Neuronal stem cell (in vitro differentiated cells): ENCODE measurements at regions not wholly inside any gene's neighbourhood (a gene's known extent, or its start where the extent isn't known, plus 50 kb on each side); places are given as distances from the start of the nearest gene placed in this dataset.

ENCODE experiments used
- DNase-seq: peaks from one replicate; pipeline ENCODE4 v3.0.0-alpha.2; 2013; ENCODE audit warnings: low spot score
- H2AFZ ChIP-seq: one replicate; pipeline ENCODE4 v1.6.1; 2013; ENCODE audit warnings: mild to moderate bottlenecking, low read length, inconsistent platforms
- H2AK5ac ChIP-seq: 2 replicates; pipeline ENCODE4 v1.6.1; 2013; ENCODE audit warnings: low read depth, mild to moderate bottlenecking, inconsistent platforms, low read length, moderate library complexity, mixed read lengths
- H2BK120ac ChIP-seq: 2 replicates; pipeline ENCODE4 v1.6.1; 2013; ENCODE audit warnings: low read depth, mild to moderate bottlenecking, inconsistent platforms, low read length, moderate library complexity, mixed read lengths
- H2BK12ac ChIP-seq: one replicate; pipeline ENCODE4 v1.6.1; 2013; ENCODE audit warnings: low read length, inconsistent platforms
- H2BK15ac ChIP-seq: 2 replicates; pipeline ENCODE4 v1.6.1; 2013; ENCODE audit warnings: mild to moderate bottlenecking, low read length, inconsistent platforms, mixed read lengths
- H2BK5ac ChIP-seq: one replicate; pipeline ENCODE4 v1.6.1; 2013; ENCODE audit warnings: inconsistent platforms, mild to moderate bottlenecking, low read length, moderate library complexity
- H3K14ac ChIP-seq: one replicate; pipeline ENCODE4 v1.6.1; 2013; ENCODE audit warnings: low read length, inconsistent platforms
- H3K18ac ChIP-seq: 2 replicates; pipeline ENCODE4 v1.6.1; 2013; ENCODE audit warnings: low read length, inconsistent platforms
- H3K23ac ChIP-seq: 2 replicates; pipeline ENCODE4 v1.6.1; 2013; ENCODE audit warnings: low read depth, mild to moderate bottlenecking, mixed read lengths, low read length, inconsistent platforms; ENCODE audit not compliant: poor library complexity
- H3K27ac ChIP-seq: replicated peaks from 3 replicates; pipeline ENCODE4 v1.5.1; 2013; ENCODE audit warnings: low read length, inconsistent platforms
- H3K27me3 ChIP-seq, 3 experiments: 2 replicates each; pipeline ENCODE4 v1.6.1; 2013; ENCODE audit warnings: low read length in 3 of 3, mild to moderate bottlenecking in 2 of 3, inconsistent platforms in 1 of 3, low read depth in 1 of 3, mixed read lengths in 1 of 3, moderate library complexity in 1 of 3; ENCODE audit not compliant: control insufficient read depth in 3 of 3, insufficient read depth in 3 of 3
- H3K36me3 ChIP-seq, 2 donors: replicated peaks in 1 of 2; 2 replicates each; pipeline ENCODE4 v1.6.1; 2013; ENCODE audit warnings: low read length in 2 of 2; ENCODE audit not compliant: control insufficient read depth in 2 of 2, insufficient read depth in 2 of 2
- H3K4ac ChIP-seq: 2 replicates; pipeline ENCODE4 v1.6.1; 2013; ENCODE audit warnings: inconsistent platforms, mild to moderate bottlenecking, low read length, moderate library complexity
- H3K4me1 ChIP-seq, 2 donors: 1 replicate in 1 of 2; 2 replicates in 1 of 2; pipeline ENCODE4 v1.6.1; 2013; ENCODE audit warnings: low read length in 2 of 2, low read depth in 1 of 2; ENCODE audit not compliant: control insufficient read depth in 2 of 2, insufficient read depth in 1 of 2
- H3K4me2 ChIP-seq: one replicate; pipeline ENCODE4 v1.6.1; 2013; ENCODE audit warnings: mild to moderate bottlenecking, low read length, inconsistent platforms; ENCODE audit not compliant: insufficient read depth, poor library complexity, severe bottlenecking
- H3K4me3 ChIP-seq, 2 donors: 2 replicates each; pipeline ENCODE4 v1.5.1; 2013; ENCODE audit warnings: low read length in 2 of 2, mild to moderate bottlenecking in 2 of 2, inconsistent platforms in 1 of 2, moderate library complexity in 1 of 2
- H3K79me1 ChIP-seq: one replicate; pipeline ENCODE4 v1.6.1; 2013; ENCODE audit warnings: low read depth, mild to moderate bottlenecking, inconsistent platforms, low read length, moderate library complexity
- H3K9ac ChIP-seq: one replicate; pipeline ENCODE4 v1.6.1; 2013; ENCODE audit warnings: mild to moderate bottlenecking, low read depth, low read length, inconsistent platforms; ENCODE audit not compliant: poor library complexity
- H3K9me3 ChIP-seq, 2 donors: replicated peaks in 1 of 2; 2 replicates each; pipeline versions ENCODE3 to v1.6.1; 2013; ENCODE audit warnings: low read length in 2 of 2, mild to moderate bottlenecking in 2 of 2, inconsistent platforms in 1 of 2, low read depth in 1 of 2, mixed read lengths in 1 of 2, moderate library complexity in 1 of 2; ENCODE audit not compliant: control insufficient read depth in 2 of 2, insufficient read depth in 1 of 2
- H4K8ac ChIP-seq: one replicate; pipeline ENCODE4 v1.6.1; 2013; ENCODE audit warnings: low read depth, mild to moderate bottlenecking, inconsistent platforms, low read length, moderate library complexity
- H4K91ac ChIP-seq: one replicate; pipeline ENCODE4 v1.6.1; 2013; ENCODE audit warnings: low read length, low read depth, mild to moderate bottlenecking, inconsistent platforms; ENCODE audit not compliant: poor library complexity
- WGBS, 2 donors: extraction: QIAGEN DNeasy Blood & Tissue Kit; methylation state at CpG; one replicate each; pipeline ENCODE4 v1.1.7; 2013; ENCODE audit warnings: missing lambda C conversion rate in 2 of 2, mixed read lengths in 1 of 2; ENCODE audit not compliant: insufficient read length in 2 of 2, insufficient replicate concordance in 1 of 2; ENCODE audit errors: extremely low coverage in 2 of 2; 5-methylcytosine and 5-hydroxymethylcytosine counted together

- Histone ChIP-seq H2AFZ (no peak overlapping the region), H3K36me3 (no peaks in the 10 kb centered on the region), H3K27me3 (no peaks in the 10 kb centered on the region), H4K8ac (no peak overlapping the region), H3K14ac (no peak overlapping the region), H3K4me3 (no peak overlapping the region), H3K18ac (no peak overlapping the region), H3K4me1 (peaks cover 5 to 11% of the 10 kb centered on the region in 2 donors), H2BK5ac (no peak overlapping the region), H3K9ac (no peak overlapping the region), H3K23ac (no peak overlapping the region), H3K79me1 (no peaks in the 10 kb centered on the region), H4K91ac (no peak overlapping the region), H2BK120ac (no peak overlapping the region), H3K27ac (peak overlapping the region; percentile 65), H3K4me2 (no peak overlapping the region), H3K9me3 (no peaks in the 10 kb centered on the region), H3K4ac (no peak overlapping the region), H2BK12ac (no peak overlapping the region), H2BK15ac (no peak overlapping the region), H2AK5ac (no peak overlapping the region)
- WGBS, 2 donors = no CpG with 5 or more reads among the region's 1 CpG
- DNase-seq = peak; percentile 32
Observed at GRCh38 chr15:92705764-92706163, 50.2 kb upstream of the FAM174B start.

- Histone ChIP-seq H4K8ac (no peak overlapping the region), H2BK5ac (no peak overlapping the region), H3K4me2 (no peak overlapping the region), H4K91ac (no peak overlapping the region), H2AFZ (no peak overlapping the region), H3K23ac (no peak overlapping the region), H3K9me3 (no peaks in the 10 kb centered on the region), H3K4me1 (peaks cover 5 to 11% of the 10 kb centered on the region in 2 donors), H3K27me3 (no peaks in the 10 kb centered on the region), H3K36me3 (no peaks in the 10 kb centered on the region), H3K4ac (no peak overlapping the region), H2BK120ac (no peak overlapping the region), H3K18ac (no peak overlapping the region), H2AK5ac (no peak overlapping the region), H3K27ac (peak overlapping the region; percentile 65), H2BK15ac (no peak overlapping the region), H3K14ac (no peak overlapping the region), H3K9ac (no peak overlapping the region), H3K4me3 (no peak overlapping the region), H3K79me1 (no peaks in the 10 kb centered on the region), H2BK12ac (no peak overlapping the region)
- WGBS, 2 donors = no CpG with 5 or more reads among the region's 7 CpGs
- no peak for DNase-seq
Observed at GRCh38 chr15:92706201-92706600, 50.6 kb upstream of the FAM174B start.

- no peak overlapping the region for H3K4me3 ChIP-seq
- no peak overlapping the region for H3K4ac ChIP-seq
- no peak overlapping the region for H3K4me2 ChIP-seq
- H3K36me3 ChIP-seq = no peaks in the 10 kb centered on the region
- WGBS, 2 donors = no CpG with 5 or more reads among the region's 12 CpGs
- no peak overlapping the region for H3K27ac ChIP-seq
- H3K79me1 ChIP-seq = no peaks in the 10 kb centered on the region
- H3K18ac ChIP-seq = peak overlapping the region; percentile 22
- H3K4me1 ChIP-seq = peaks cover 5 to 11% of the 10 kb centered on the region in 2 donors
- no peaks in the 10 kb centered on the region for H3K27me3 ChIP-seq
- H2BK12ac ChIP-seq = no peak overlapping the region
- H2BK120ac ChIP-seq = no peak overlapping the region
- no peak overlapping the region for H3K14ac ChIP-seq
- peak overlapping the region; percentile 27 for H2BK5ac ChIP-seq
- H3K9ac ChIP-seq = no peak overlapping the region
- H2BK15ac ChIP-seq = no peak overlapping the region
- no peak overlapping the region for H4K91ac ChIP-seq
- DNase-seq = no peak
- no peaks in the 10 kb centered on the region for H3K9me3 ChIP-seq
- no peak overlapping the region for H3K23ac ChIP-seq
- peak overlapping the region; percentile 72 for H2AK5ac ChIP-seq
- H2AFZ ChIP-seq = no peak overlapping the region
- H4K8ac ChIP-seq = no peak overlapping the region
Observed at GRCh38 chr15:92707880-92708551, 52.4 kb upstream of the FAM174B start.

- H2AK5ac ChIP-seq = no peak overlapping the region
- H3K9me3 ChIP-seq = no peaks in the 10 kb centered on the region
- H3K36me3 ChIP-seq = no peaks in the 10 kb centered on the region
- DNase-seq = no peak
- H3K4me2 ChIP-seq = no peak overlapping the region
- H3K4me1 ChIP-seq = peaks cover 5 to 11% of the 10 kb centered on the region in 2 donors
- no peak overlapping the region for H2BK120ac ChIP-seq
- H3K79me1 ChIP-seq = no peaks in the 10 kb centered on the region
- no peak overlapping the region for H2AFZ ChIP-seq
- H3K9ac ChIP-seq = no peak overlapping the region
- H3K27me3 ChIP-seq = no peaks in the 10 kb centered on the region
- H3K4ac ChIP-seq = no peak overlapping the region
- no peak overlapping the region for H4K8ac ChIP-seq
- no peak overlapping the region for H2BK5ac ChIP-seq
- no peak overlapping the region for H2BK12ac ChIP-seq
- no peak overlapping the region for H3K14ac ChIP-seq
- H4K91ac ChIP-seq = no peak overlapping the region
- H2BK15ac ChIP-seq = no peak overlapping the region
- no peak overlapping the region for H3K23ac ChIP-seq
- H3K18ac ChIP-seq = no peak overlapping the region
- H3K4me3 ChIP-seq = no peak overlapping the region
- H3K27ac ChIP-seq = no peak overlapping the region
- WGBS, 2 donors = no CpG with 5 or more reads among the region's 4 CpGs
Observed at GRCh38 chr15:92708635-92709034, 53.1 kb upstream of the FAM174B start.
